HG03103 (cell line): ENCODE measurements at regions not wholly inside any gene's neighbourhood (a gene's known extent, or its start where the extent isn't known, plus 50 kb on each side); places are given as distances from the start of the nearest gene placed in this dataset.

Experiments
- ATAC-seq: cut with Tn5 transposase; IDR thresholded peaks from one replicate; pipeline ENCODE4 v1.9.1; 2021; ENCODE audit warnings: low read depth; ENCODE audit not compliant: unreplicated experiment

DNA sequence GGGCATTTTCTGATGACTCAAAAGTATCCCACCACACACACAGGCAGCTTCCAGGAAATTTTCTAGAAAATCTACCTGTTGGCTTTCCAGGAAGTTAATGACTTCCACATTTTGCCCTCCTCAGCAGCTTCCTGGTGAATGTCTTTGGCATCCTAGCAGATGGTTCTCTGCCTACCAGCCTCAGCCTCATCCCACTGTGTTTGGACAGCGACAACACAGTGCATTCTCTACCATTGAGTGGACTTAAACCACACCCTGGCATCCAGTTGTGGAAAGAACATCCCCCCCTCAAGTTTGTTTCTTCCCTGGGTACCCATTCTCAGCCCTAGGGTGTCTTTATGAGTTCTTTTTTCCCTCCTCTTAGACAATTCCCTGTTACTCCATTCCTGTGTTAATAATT lies 50.8 kb upstream of the GADL1 start:
- ATAC-seq: no peak

DNA sequence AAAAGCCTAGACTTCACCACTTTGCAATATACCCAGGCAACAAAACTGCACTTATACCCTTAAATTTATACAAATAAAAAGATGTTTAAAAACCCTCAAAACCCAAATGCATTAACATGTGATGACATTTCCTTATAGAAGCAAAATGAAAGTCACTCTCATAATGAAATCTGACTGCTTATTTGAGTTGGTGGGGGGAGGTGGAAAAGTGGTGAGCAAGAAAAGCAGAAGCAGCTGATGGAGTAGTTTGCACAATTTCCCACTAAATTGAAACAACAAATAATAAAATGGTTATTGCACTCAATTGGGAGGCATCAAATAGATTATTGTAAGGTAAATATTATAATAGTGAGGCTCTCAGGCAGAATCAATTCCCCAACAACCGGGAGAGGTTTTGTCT lies 54.0 kb upstream of the GADL1 start:
- no peak for ATAC-seq

DNA sequence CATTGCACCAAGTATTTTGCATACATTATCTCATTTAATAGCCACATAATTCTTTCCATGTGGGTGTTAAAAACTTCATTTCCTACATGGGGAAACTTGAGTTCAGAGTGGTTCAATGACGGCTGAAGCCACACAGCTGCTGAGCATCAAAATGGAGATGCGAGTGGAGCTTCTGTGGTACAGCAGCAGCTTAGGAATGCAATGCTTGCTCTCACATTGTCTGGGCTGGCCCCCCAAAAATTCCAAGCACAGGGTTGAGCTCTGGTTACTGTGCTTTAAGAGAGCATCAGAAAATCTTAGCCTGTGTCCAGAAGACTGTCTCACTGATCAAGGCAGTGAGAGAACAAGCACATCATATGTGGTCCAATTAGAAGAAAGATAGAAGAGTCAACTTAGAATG lies 57.4 kb upstream of the GADL1 start:
- no peak for ATAC-seq

DNA sequence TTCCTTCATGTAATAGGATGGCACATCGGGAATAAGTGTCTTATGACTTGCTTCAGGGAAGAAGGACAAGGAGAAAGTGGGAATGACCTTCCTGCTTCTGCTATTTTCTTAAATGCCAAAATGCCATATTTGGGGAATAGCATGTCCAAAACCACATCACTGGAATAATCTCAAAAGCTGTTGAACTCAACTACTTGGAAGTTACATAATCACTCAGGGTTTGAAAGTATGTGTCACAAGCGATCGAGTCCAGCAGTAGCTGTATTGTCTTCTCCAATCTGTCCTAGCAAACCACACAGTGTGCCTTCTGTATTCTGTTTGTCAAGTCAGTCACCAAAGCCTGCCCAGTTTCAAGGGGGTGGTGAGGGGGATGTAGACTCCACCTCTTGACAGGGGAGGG lies 58.3 kb upstream of the GADL1 start:
- no peak for ATAC-seq

DNA sequence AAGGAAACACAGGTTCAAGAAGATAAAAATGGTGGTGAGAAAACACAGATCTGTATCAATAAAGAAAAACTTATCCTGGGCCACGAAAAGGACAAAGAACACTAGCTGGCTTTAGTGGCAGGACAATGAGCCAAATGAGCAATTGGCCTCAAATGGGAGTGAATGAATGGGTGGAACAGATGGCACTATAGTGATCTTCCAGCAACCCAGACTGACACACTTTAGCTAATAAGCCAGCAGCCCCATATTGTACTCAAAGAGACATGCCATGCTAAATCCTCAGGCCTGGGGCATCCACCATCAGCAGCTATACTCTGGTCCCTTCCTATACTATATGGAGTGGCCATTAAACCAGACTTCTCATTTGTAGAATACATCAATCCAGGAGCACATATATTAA lies 60.0 kb upstream of the GADL1 start:
- ATAC-seq: no peak

DNA sequence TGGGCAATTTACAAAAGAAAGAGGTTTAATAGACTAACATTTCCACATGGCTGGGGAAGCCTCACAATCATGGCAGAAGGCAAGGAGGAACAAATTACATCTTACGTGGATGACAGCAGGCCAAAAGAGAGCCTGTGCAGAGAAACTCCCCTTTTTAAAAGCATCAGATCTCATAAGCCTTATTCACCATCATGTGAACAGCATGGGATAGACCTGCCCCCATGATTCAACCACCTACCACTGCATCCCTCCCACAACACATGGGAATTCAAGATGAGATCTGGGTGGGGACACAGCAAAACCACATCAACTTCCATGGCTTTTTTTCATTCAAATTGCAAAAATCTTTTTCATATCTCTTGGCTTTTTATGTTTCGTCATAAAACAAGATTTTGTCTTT lies 67.6 kb upstream of the GADL1 start:
- ATAC-seq: no peak

DNA sequence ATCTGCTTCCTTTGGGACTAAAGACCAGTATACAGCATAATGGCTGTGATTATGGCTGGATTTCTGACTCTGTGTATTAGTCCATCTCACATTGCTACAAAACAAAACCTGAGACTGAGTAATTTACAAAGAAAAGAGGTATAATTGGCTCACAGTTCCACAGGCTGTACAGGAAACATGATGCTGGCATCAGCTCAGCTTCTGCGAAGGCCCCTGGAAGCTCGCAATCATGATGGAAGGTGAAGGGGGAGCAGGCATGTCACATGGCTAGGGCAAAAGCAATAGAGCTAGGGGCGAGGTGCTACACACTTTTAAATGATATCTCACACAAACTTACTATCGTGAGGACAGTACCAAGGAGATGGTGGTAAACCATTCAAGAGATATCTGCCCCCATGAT lies 68.0 kb upstream of the GADL1 start:
- no peak for ATAC-seq

DNA sequence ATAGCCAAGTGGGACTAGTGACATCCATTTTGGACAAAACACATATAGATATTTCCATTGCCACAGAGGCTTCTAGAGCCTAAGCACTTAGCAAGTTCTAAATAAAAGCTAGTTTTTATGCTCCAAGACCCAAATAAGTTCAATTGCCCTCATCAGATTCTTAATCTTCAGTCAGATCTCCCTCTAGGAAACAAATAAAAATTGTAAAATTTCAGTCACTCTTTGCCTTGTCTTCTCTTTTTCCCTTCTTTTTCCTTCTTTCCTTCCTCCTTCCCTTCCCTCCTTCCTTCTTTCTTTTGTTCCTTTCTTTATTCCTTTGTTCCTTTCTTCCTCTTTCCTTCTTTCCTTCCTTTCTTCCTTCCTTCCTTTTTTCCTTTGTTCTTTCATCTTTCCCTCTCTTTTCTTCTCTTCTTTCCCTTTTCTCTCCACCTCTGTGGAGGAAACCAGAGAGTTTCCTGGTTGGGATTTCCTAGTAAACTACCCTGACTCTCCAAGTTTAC lies 68.8 kb upstream of the GADL1 start:
- no peak for ATAC-seq

DNA sequence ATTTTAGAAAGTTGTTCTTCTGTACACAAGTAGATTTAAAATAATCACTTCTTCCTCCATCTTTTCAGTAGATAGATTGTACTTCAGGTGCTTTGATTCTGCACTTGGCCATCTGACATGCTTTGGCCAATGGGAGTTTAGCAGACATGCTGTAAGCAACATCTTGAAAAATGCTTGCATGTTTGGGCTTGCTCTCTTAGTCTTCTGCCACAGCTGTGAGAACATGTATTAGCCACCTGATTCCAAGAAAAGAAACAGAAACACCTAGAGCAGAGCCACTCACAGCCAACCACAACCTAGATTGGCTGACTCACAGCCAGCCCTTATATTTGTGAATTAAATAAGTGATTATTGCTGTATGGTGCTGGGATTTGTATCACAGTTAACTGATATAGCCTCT lies 70.2 kb upstream of the GADL1 start:
- ATAC-seq: peak; percentile 89

DNA sequence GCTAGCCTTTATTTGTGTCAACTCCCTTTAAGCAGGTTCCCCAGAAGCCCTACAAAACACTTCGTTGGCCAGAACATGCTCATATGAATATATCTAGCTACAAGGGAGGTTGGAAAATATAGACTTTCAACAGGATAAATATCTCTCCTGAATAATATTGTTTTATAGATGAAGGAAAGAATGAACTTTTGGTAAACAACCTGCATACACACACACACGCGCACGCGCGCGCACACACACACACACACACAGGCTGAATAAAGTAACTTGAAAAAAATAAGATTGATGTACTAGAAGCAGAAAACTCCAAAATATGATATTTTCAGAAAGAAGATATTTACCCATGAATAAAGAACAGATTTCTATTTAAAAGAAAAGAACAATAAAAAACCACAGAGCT lies 72.4 kb upstream of the GADL1 start:
- no peak for ATAC-seq

DNA sequence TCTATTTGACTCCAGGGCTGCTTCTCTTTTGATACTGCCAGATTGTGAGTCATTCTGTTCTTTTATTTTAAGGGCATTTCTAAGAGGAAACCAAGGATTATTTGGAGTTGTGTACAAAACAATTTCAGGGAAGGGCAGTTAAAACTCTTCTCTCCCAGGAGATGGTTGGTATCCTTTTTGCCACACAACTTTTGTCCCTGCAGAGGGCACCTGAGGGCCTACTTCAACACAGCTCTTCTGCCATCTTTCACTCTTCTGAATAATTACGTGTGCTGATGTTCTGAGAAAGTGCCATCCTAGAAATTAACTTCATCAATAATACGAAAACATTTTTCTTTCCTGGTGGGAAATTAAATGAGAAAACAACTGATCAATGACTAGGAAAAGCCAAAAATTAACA lies 75.7 kb upstream of the GADL1 start:
- ATAC-seq: no peak

DNA sequence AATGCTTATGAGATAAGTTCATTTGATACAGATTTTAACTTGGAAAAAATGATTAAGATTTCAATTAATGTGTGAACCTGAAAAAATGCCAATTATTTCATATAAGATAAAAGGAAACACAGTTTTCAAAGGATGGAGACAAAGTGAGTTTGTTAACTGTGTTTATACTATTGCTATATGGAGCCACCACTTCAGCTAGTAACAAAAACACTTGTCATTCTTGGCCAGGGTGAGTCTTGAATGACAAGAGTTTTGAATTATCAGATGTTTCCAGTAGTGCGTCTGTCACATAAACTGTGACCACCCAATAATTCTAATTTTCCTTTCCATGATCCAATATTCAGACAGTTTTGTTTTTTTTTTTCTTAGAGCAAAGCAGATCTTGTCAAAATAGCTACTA lies 78.0 kb upstream of the GADL1 start:
- no peak for ATAC-seq

DNA sequence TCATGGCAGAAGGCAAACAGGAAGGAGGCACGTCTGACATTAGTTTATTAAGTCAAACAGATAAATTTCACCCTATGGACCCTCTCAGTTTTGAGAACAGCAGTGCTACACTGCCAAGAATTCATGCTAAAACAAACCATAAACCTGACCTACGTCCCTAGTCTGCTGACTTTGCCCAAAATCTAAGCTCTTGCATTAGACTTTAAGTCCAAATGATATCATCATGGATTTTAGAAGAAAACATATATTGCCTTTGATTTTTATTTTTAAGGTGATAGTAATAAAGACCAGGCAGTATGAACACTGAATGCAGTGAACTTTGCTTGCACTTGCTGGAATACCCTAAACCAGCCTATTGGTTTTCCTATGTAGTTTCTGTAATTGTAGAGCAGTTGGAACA lies 79.6 kb upstream of the GADL1 start:
- no peak for ATAC-seq

DNA sequence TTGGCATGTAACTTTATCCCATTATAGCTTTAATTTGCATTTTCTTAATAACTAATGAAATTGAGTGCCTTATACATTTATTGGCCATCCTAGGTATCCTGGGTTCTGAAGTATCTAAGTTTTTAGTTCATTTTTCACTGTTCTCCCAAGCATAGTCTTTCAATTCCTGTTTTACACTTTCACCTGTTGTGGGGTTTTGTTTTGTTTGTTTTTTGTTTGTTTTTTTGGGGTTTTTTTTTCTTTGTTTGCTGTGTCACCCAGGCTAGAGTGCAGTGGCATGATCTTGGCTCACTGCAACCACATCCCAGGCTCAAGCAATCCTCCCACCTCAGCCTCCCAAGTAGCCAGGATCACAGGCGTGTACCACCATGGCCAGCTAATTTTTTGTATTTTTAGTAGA lies 83.1 kb upstream of the GADL1 start:
- no peak for ATAC-seq

DNA sequence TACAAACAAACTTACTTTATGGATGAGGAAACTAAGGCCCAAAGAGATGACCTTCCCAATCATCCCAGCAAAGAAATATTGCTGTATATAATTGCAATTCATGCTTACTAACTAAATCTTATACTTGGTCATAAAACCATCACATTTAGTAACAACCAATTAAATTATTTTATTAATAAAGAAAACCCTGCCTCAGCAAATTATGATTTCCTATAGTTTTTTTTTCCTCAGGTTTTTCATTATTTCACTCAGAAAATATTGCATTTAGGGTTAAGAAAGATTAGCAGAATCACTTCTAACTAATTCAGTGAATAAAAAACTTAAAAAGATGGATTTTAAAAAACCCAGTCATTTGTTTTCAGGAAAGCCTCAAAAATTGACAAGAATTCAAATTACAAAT lies 86.5 kb upstream of the GADL1 start:
- ATAC-seq: no peak

DNA sequence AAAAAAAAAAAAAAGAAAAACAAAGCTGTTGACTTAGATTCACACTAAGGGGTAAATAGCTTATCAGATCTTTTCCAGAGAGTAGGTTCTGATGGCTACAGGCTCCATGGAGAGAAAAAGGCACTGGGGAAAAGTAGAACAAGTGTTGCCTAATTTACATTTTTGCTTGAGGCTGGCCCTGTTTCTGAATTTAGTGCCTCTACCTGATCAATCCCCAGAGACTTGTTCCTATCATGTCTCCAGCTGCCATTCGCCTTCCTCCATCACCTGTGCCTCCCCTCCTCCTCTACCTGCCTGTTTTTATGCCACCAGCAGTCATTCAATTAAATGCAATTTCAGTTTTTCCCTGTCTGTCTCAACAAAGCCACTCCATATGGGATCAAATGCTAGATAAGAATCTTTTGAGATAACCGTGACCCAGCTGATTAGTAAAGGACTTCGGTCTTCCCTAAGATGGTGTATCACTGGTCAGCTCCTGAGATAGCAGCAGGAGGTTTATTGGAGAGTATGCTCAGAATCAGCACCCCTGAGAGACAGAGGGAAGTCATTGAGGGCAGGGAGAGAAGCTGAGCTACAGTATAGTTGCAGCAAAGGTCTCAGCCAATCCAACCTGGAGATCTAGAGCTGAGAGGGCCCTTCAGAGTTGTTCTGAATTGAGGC lies 88.1 kb upstream of the GADL1 start:
- ATAC-seq: no peak

DNA sequence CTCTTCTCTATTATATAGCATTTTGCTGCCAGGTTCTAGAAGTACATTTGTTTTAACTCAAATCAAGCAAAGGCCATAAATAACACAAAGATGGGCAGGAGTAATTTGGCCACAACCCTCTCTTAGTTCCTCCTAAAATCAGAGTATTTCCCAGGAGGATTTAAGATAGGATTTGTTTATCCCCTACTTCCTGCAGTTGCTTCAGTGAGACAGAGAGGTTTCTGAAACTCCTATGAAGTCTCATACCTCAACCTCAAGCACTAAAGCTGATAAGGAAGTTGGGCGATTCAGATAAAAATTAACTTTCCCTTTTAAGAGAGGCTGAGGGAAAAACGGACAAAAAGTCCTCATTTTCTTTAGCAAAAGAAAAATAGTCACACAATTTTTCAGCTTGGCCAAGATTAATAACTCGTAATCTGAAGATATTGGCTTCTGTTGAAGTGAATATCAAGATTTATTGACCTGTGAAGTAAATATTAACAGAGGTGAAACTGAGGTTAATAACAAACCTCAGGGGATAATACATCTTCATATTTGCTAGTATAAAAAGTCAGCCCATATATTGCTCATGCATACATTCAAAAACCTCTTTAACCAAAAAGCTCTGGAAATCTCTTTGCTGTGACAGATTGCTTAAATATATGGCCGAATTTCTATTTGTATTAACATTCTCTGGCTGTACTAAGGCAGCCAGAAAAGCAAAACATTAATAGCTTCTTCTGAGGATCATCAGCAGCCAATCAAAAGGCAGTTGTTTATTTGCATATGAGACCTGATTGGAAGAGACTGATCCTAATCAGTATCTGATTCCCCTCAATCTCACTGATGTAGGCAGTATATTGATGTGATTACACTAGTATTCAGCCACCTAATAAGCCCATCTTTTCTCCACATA lies 90.6 kb upstream of the GADL1 start:
- ATAC-seq: no peak

DNA sequence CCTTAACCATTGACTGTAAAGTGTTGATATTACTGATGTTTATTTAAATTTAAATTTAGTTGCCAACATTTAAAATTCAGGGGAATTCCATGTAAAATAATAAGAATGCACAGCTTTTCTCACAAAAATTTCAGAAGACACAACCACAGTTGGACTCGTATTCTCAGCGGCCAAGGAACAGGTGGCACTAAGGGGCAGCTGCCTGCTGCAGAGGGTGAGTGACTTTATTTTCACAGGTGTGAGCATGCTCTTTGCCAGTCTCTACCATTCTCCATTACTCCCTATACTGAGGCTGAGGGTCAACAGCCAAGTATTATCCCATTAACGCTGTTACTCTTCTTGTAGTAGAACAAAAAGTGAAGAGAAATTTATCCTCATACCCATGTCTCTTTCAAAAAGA lies 92.1 kb upstream of the GADL1 start:
- no peak for ATAC-seq

DNA sequence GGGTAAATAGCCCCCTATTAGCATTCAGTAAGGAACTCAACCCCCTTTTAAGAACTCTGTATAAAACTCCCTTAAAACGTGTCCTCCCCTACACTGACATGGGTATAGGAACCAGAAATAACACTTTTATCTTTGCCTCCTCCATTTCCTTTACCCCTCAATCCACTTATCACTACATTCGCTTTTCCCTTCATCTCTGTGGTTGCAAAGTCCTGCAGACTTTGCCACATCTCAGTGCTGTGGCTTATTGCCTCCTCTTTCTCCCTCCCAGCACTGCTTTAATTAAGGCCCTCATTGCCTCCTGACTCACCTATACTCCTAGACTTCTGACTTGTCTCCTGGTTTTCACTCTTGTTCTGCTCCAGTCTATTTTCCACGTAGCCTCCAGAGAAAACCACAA lies 94.3 kb upstream of the GADL1 start:
- ATAC-seq: no peak

DNA sequence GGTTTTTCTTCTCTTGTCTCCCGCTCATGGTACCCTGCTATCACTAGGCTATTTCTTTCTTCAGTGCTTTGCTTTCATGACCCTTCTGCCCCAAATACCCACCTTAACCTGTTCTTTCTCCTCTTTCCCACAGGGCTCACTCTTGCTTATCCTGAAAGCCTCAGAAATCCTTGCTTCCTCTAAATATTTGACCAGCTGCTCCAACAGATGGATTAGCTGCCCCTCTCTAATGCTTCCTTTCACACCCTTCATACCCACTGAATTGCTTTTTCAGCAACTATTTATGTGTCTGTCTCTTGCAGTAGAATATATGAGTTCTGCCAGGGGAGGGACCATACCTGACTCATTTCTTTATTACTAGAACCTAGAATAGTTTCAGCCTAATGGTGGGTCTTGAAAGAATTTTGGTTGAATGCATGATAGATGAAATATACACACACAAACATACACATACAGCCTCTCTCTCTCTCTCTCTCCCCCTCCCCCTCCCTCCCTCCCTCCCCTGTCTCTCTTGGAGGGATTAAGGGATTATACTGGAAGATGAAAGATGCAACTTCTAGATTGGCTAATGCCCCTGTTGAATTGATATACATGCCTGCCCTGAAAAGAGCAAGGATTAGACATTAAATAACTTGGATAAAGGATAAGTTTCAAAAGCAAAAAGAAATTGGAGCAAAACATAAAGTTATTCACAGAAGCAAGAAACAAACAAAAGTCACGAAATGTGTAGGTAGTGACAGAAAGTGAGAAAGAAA lies 95.0 kb upstream of the GADL1 start:
- no peak for ATAC-seq

DNA sequence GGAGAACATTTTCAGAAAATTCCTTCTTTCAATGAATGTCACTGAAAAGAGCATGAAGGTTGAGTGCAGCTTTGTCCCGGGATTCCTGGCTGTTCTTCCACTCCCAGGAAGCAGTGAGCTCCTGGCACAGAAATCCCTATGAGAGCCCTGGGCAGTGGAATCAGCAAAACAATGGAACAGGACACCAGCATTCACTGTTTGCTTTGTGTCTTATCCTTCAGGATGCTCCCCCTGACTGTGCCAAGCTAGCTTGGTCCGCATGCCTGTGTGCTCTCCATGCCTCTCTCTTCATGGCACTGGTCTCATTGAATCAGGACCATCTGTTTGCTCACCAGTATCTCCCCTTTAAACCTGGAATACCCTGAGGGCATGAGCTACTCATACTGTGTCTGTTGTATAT lies 102.0 kb upstream of the GADL1 start:
- no peak for ATAC-seq
